ENCODE measurements at regions not wholly inside any gene's neighbourhood (a gene's known extent, or its start where the extent isn't known, plus 50 kb on each side); places are given as distances from the start of the nearest gene placed in this dataset.

DNA sequence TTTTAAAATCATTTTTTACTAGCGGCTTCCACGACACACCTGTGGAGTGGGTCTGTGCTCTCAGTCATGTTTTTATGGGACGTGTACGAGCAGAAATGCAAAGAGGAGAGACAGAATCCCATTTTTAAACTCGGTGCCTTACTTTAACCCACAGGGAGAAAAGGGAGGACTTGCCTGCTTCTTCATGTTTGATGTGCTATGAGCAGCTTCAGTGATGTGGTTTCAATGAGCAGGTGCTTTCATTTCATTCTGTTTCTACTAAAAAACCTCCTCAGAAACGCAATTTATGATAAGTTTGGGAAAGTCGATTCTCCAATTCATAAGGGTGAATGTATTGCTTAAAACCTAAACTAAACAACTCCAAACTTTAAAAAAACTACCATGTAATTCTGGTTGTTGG lies 537.2 kb downstream of the GATA3 start:
- in situ Hi-C loops (cut with MboI) = no loop called here
- no peaks in the 10 kb centered on the region for H3K9me2 ChIP-seq (ENCODE audit: insufficient read depth)
- H3K9me3 ChIP-seq (ENCODE audit: low read depth) = no peaks in the 10 kb centered on the region

DNA sequence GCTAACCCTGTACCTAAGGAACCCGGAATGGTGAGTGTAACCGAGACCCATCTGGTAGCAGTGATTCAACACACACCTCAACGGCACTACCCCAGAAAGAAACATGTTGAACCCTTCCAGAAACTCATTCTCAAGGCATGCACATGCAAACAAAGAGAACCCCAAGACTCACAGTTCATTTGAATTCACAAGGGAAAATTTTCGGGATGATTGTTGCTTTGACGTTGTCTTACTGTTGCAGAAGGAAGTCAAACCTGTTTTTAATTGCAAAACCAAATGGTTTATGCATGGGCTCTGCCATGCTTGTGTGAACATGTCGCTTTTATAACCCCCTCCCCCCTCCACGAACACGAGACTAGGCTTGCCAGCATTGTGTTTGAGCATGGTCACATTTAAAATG lies 539.7 kb downstream of the GATA3 start:
- H3K27me3 ChIP-seq (replicated peaks; ENCODE audit: insufficient read depth) = no peaks in the 10 kb centered on the region
- H2AFZ ChIP-seq = no peak overlapping the region
- H3K79me2 ChIP-seq (ENCODE audit: insufficient read depth) = no peaks in the 10 kb centered on the region
- no peak overlapping the region for H3K27ac ChIP-seq
- no peaks in the 10 kb centered on the region for H3F3A ChIP-seq (ENCODE audit: insufficient read depth)
- no peak for DNase-seq
- in situ Hi-C loops (cut with MboI) = no loop called here
- no peaks in the 10 kb centered on the region for H3K9me2 ChIP-seq (ENCODE audit: insufficient read depth)
- 20 to 22% methylated on average over 8 of the region's 8 CpGs for WGBS, 2 experiments (ENCODE audit: low coverage in 1 of 2, low lambda C conversion rate in 2 of 2, missing lambda C conversion rate in 2 of 2)
- no peak overlapping the region for H3K4me2 ChIP-seq (ENCODE audit: unreplicated experiment)
- no peak overlapping the region for H3K9ac ChIP-seq
- H4K20me1 ChIP-seq (ENCODE audit: insufficient read depth) = no peaks in the 10 kb centered on the region
- no peak for TF ChIP-seq EZH2phosphoT487 (IDR thresholded peaks at IDR 0.05; ENCODE audit: insufficient read depth, low read depth)
- H3K9me3 ChIP-seq (ENCODE audit: low read depth) = no peaks in the 10 kb centered on the region
- H3K4me3 ChIP-seq = no peak overlapping the region
- no peaks in the 10 kb centered on the region for H3K4me1 ChIP-seq (ENCODE audit: insufficient read depth)
- no peaks in the 10 kb centered on the region for H3K36me3 ChIP-seq (ENCODE audit: low read depth)

More for the DNA sequence above, 537.2 kb downstream of the GATA3 start:
- no peak overlapping the region for H3K9ac ChIP-seq
- no peaks in the 10 kb centered on the region for H3K36me3 ChIP-seq (ENCODE audit: low read depth)
- H3K27me3 ChIP-seq (replicated peaks; ENCODE audit: insufficient read depth) = no peaks in the 10 kb centered on the region
- 26 to 32% methylated on average over 7 of the region's 7 CpGs for WGBS, 2 experiments (ENCODE audit: low coverage in 1 of 2, low lambda C conversion rate in 2 of 2, missing lambda C conversion rate in 2 of 2)
- H3K4me1 ChIP-seq (ENCODE audit: insufficient read depth) = no peaks in the 10 kb centered on the region
- H3K4me3 ChIP-seq = no peak overlapping the region
- no peaks in the 10 kb centered on the region for H3F3A ChIP-seq (ENCODE audit: insufficient read depth)
- no peak for TF ChIP-seq EZH2phosphoT487 (IDR thresholded peaks at IDR 0.05; ENCODE audit: insufficient read depth, low read depth)
- TF ChIP-seq EZH2 (IDR thresholded peaks at IDR 0.05; ENCODE audit: insufficient read depth, poor library complexity, severe bottlenecking) = no peak
- no peaks in the 10 kb centered on the region for H3K79me2 ChIP-seq (ENCODE audit: insufficient read depth)
- no peak overlapping the region for H2AFZ ChIP-seq
- H4K20me1 ChIP-seq (ENCODE audit: insufficient read depth) = no peaks in the 10 kb centered on the region
- DNase-seq = no peak
- no peak overlapping the region for H3K27ac ChIP-seq
- no peak overlapping the region for H3K4me2 ChIP-seq (ENCODE audit: unreplicated experiment)

GRCh38 chr10:8594711-8595110 lies 540.2 kb downstream of the GATA3 start:
- Histone ChIP-seq H3K4me1 (ENCODE audit: insufficient read depth) (no peaks in the 10 kb centered on the region), H3K36me3 (ENCODE audit: low read depth) (no peaks in the 10 kb centered on the region), H3K9me2 (ENCODE audit: insufficient read depth) (no peaks in the 10 kb centered on the region), H3K9ac (no peak overlapping the region), H4K20me1 (ENCODE audit: insufficient read depth) (no peaks in the 10 kb centered on the region), H3K27ac (no peak overlapping the region), H3K27me3 (replicated peaks; ENCODE audit: insufficient read depth) (no peaks in the 10 kb centered on the region), H3K4me3 (no peak overlapping the region), H3F3A (ENCODE audit: insufficient read depth) (no peaks in the 10 kb centered on the region), H2AFZ (no peak overlapping the region), H3K79me2 (ENCODE audit: insufficient read depth) (no peaks in the 10 kb centered on the region), H3K4me2 (ENCODE audit: unreplicated experiment) (no peak overlapping the region), H3K9me3 (ENCODE audit: low read depth) (no peaks in the 10 kb centered on the region)
- WGBS, 2 experiments (ENCODE audit: low coverage in 1 of 2, low lambda C conversion rate in 2 of 2, missing lambda C conversion rate in 2 of 2) = 27 to 34% methylated on average over 5 of the region's 5 CpGs
- no peak for DNase-seq
- no peak for TF ChIP-seq EZH2phosphoT487 (IDR thresholded peaks at IDR 0.05; ENCODE audit: insufficient read depth, low read depth)
- TF ChIP-seq EZH2 (IDR thresholded peaks at IDR 0.05; ENCODE audit: insufficient read depth, poor library complexity, severe bottlenecking) = no peak
- in situ Hi-C loops (cut with MboI) = no loop called here

DNA sequence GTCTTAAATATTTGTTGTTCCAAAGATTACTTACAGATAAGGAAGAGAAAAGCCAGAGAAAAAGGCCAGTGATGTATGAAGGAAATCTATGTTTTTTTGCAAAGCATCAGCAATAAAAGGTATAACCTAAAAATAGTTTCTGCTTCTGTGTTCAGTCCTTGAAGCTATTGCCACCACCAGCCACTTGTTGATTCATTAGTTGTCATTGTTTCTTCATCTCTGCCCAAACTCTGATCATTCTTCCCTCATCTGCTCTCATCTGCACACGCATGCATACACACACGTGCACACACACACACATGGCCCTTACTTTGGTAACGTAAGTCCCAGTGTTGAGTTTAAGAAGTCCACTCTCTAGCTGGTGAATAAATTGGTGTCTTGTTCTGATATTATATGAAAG lies 540.7 kb downstream of the GATA3 start:
- WGBS, 2 experiments (ENCODE audit: low coverage in 1 of 2, low lambda C conversion rate in 2 of 2, missing lambda C conversion rate in 2 of 2) = 19 to 21% methylated on average over 3 of the region's 3 CpGs
- H3K27ac ChIP-seq = no peak overlapping the region
- H3K9me2 ChIP-seq (ENCODE audit: insufficient read depth) = no peaks in the 10 kb centered on the region
- no peaks in the 10 kb centered on the region for H4K20me1 ChIP-seq (ENCODE audit: insufficient read depth)
- H3K79me2 ChIP-seq (ENCODE audit: insufficient read depth) = no peaks in the 10 kb centered on the region
- H3K36me3 ChIP-seq (ENCODE audit: low read depth) = no peaks in the 10 kb centered on the region
- in situ Hi-C loops (cut with MboI) = no loop called here
- DNase-seq = no peak
- H3K27me3 ChIP-seq (replicated peaks; ENCODE audit: insufficient read depth) = no peaks in the 10 kb centered on the region
- H3K4me3 ChIP-seq = no peak overlapping the region
- H3K9ac ChIP-seq = no peak overlapping the region
- no peak overlapping the region for H2AFZ ChIP-seq
- no peaks in the 10 kb centered on the region for H3F3A ChIP-seq (ENCODE audit: insufficient read depth)
- no peaks in the 10 kb centered on the region for H3K4me1 ChIP-seq (ENCODE audit: insufficient read depth)
- H3K9me3 ChIP-seq (ENCODE audit: low read depth) = no peaks in the 10 kb centered on the region
- TF ChIP-seq EZH2 (IDR thresholded peaks at IDR 0.05; ENCODE audit: insufficient read depth, poor library complexity, severe bottlenecking) = no peak
- H3K4me2 ChIP-seq (ENCODE audit: unreplicated experiment) = no peak overlapping the region

GRCh38 chr10:8596929-8597472 lies 542.5 kb downstream of the GATA3 start:
- 21 to 22% methylated on average over 5 of the region's 5 CpGs for WGBS, 2 experiments (ENCODE audit: low coverage in 1 of 2, low lambda C conversion rate in 2 of 2, missing lambda C conversion rate in 2 of 2)
- no peaks in the 10 kb centered on the region for H3K27me3 ChIP-seq (replicated peaks; ENCODE audit: insufficient read depth)
- H3K4me1 ChIP-seq (ENCODE audit: insufficient read depth) = no peaks in the 10 kb centered on the region
- H3K4me2 ChIP-seq (ENCODE audit: unreplicated experiment) = no peak overlapping the region
- H3K79me2 ChIP-seq (ENCODE audit: insufficient read depth) = no peaks in the 10 kb centered on the region
- H3K9ac ChIP-seq = no peak overlapping the region
- no peak overlapping the region for H3K4me3 ChIP-seq
- H3F3A ChIP-seq (ENCODE audit: insufficient read depth) = no peaks in the 10 kb centered on the region
- H2AFZ ChIP-seq = no peak overlapping the region
- DNase-seq = no peak
- H3K9me2 ChIP-seq (ENCODE audit: insufficient read depth) = no peaks in the 10 kb centered on the region
- no peaks in the 10 kb centered on the region for H3K36me3 ChIP-seq (ENCODE audit: low read depth)
- no peaks in the 10 kb centered on the region for H3K9me3 ChIP-seq (ENCODE audit: low read depth)
- no peak for TF ChIP-seq EZH2phosphoT487 (IDR thresholded peaks at IDR 0.05; ENCODE audit: insufficient read depth, low read depth)
- H3K27ac ChIP-seq = no peak overlapping the region
- in situ Hi-C loops (cut with MboI) = no loop called here
- no peaks in the 10 kb centered on the region for H4K20me1 ChIP-seq (ENCODE audit: insufficient read depth)
